Occipital lobe (tissue), 1 donor: ENCODE measurements at regions not wholly inside any gene's neighbourhood (a gene's known extent, or its start where the extent isn't known, plus 50 kb on each side); places are given as distances from the start of the nearest gene placed in this dataset.
"Not testable (repeated sequence)": the region's sequence is repeated elsewhere in the genome, so short reads cannot be mapped to it uniquely, and the experiment has no call there.

Experiments
- DNase-seq: peaks from one replicate; lab custom pipeline; 2025; lab: John Stamatoyannopoulos, UW

- DNase-seq: no peak
These were observed 154.1 kb downstream of the SH3BP4 start for GRCh38 chr2:235105821-235106359.

GRCh38 chr2:235106874-235107639, 155.2 kb downstream of the SH3BP4 start:
- DNase-seq: peak; percentile 22

- DNase-seq: no peak
These were observed 155.8 kb downstream of the SH3BP4 start for GRCh38 chr2:235107640-235107951.

DNA sequence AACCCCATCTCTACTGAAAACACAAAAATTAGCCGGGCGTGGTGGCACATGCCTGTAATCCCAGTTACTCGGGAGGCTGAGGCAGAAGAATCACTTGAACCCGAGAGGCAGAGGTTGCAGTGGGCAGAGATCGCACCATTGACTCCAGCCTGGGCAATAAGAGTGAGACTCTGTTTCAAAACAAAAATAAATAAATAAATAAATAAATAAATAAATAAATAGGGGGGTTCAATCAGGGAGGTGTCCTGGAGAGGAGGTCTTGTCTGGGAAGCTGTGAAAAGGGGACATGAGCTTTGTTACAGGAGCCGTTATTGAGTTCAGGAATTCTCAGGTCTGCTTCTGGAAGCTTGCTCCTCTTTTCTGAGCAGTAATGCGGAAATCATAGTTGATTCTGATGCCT, 157.7 kb downstream of the SH3BP4 start:
- DNase-seq: not testable (repeated sequence)

- DNase-seq: no peak
These were observed 160.5 kb downstream of the SH3BP4 start for GRCh38 chr2:235112365-235112764.

DNA sequence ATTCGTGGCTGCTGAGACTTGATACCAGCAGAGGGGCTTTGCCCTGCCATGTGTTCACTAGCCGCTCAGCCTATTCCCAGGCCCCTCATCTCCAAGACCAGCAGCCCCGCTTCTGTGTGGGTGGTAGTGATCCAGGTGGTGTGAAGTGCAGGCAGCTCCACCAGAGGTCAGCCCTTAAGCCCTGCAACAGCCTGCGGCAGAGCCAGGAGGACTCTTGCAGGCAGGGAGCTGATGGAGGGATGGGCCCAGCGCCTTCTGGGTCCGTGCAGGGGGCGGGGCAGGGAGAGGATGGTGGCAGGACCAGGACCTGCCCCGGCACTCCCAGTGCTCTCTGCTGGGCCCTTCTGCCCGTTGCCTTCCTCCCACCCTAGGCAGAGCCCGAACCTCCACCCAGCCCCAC, 162.0 kb downstream of the SH3BP4 start:
- no peak for DNase-seq

GRCh38 chr2:235114286-235114685, 162.5 kb downstream of the SH3BP4 start:
- no peak for DNase-seq

DNA sequence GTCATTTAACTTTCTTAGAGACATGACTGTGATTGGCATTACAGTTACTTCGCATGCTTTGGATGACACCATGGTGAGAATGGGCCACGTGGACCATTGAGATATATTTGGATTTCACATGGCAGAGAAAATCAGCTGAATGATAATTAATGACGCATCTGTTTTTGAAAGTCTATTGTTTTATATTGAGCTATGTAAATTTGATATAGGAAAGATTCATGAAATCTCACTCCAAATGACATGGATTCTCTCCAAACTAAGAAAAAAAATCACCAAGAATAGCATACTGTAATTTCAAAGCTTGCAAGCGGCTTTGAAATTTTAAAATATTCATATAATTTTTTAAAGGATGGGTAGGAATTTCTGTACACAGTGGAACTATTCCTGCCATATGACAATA, 163.7 kb downstream of the SH3BP4 start:
- DNase-seq: no peak

DNA sequence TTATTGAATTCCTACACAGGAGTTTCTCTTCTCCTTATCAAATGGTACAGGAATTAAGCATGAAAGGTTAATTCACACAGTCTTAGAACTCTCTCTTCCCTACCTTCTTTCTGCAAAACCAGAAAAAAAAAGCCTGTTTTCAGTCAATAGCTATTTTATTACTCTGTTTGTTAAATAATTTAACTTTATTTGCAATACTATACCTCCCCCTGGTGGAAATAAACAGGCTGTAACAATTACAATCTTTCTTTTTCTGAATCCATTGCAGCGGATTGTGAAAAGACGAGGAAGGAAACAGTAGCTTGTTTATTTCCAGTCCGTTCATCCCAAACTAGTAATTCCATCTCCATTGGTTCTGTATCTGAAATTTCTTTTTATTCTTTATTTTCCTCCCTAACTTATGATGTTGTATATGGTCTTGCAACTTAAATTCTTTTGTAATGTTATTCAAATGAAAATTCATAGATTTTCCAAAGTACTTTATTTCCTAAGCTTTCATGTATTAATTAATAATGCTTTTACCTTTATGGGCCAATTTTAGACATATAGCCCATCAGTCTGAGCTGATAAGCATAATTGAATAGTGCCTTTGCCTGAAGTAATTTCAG, 165.2 kb downstream of the SH3BP4 start:
- no peak for DNase-seq

GRCh38 chr2:235126768-235127167, 175.0 kb downstream of the SH3BP4 start:
- DNase-seq: no peak

DNA sequence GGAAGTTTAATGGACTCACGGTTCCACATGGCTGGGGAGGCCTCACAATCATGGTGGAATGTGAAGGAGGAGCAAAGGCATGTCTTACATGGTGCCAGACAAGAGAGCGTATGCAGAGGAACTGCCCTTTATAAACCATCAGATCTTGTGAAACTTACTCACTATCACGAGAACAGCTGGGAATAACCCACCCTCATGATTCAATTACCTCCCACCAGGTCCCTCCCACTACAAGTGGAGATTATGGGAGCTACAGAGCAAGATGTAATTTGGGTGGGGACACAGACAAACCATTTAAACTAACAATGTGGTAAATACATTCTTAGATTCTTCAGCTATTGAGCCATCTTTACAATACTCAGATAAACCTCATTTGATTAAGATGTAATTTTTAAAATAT, 176.1 kb downstream of the SH3BP4 start:
- no peak for DNase-seq

GRCh38 chr2:235129850-235130249, 178.0 kb downstream of the SH3BP4 start:
- DNase-seq: no peak

GRCh38 chr2:235131334-235132305, 179.8 kb downstream of the SH3BP4 start:
- DNase-seq: no peak

DNA sequence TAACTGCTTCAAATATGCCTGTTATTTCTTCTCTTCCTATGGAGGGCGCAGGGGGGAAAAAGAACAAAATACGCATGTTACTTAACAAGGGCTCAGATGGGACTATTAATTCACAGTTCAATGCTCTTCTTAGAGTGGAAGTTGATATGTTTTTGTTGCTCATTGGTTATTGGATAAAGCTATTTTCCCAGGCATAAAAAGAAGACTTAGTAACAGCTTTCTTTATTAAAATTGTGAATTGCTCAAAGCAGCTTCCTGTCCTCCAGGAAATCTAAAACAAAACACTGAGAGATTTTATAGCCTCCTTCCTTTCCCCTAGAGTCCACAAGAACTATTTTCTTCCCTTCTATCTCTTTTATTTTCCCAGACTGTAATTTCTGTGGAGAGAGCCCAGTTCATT, 180.8 kb downstream of the SH3BP4 start:
- DNase-seq: no peak

DNA sequence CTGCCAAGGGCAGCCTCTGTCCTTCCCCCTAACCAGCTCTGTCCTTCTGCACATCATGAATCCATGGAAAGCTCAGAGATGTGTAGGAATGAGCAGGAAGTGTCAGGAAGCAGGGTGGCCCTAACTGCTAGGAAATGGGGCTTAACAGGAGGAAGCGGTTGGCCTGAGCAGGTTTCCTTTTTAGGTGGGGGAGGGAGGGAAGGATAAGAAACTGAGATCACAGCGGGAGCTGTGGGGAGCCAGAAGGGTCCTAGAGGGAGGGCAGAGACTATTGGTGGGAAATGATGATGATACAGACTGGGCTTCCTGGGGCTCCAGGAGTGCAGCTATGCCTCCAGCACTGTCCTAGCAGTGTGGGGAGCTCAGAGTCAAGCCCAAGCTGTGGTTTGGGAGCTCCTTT, 182.0 kb downstream of the SH3BP4 start:
- no peak for DNase-seq

DNA sequence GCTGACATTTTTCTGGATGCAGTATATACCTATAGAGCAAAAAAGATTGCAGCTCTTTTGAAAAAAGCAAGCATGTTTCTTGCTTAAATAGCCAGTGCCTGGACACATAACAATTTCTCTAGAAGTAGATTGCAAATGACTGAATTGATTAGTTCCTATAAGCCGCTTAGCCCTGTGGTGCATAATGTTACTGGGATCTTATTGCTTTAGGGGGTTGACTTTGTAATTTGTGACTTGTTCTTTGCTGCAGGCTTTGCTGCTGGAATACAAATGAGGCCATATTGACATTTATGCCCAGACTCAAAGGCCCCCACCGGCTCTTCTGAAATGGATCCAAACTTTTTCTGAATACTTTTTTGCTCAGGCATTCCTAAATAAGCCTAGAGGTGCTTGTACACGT, 182.6 kb downstream of the SH3BP4 start:
- DNase-seq: no peak

- no peak for DNase-seq
These were observed 183.6 kb downstream of the SH3BP4 start for GRCh38 chr2:235135195-235135965.

GRCh38 chr2:235135990-235136561, 184.3 kb downstream of the SH3BP4 start:
- peak; percentile 9 for DNase-seq

DNA sequence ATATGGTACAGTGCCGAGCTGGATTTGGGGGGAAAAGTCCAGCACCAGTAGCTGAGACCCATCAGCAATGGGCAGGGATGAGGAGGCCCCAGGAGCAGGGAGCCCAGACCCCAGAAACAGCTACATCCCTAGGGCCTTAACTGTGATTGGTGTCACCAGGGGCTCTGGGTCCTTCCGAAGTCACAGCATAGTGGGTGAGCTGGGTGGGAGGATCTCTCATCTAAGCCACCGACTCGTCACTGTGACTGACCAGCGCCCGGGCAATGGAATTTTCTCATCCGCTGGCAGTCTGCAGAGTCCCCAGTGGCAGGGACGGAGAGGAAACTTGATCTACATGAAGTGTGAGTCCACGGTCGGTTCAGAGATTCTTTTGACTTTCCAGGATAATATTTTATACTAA, 186.5 kb downstream of the SH3BP4 start:
- DNase-seq: no peak

DNA sequence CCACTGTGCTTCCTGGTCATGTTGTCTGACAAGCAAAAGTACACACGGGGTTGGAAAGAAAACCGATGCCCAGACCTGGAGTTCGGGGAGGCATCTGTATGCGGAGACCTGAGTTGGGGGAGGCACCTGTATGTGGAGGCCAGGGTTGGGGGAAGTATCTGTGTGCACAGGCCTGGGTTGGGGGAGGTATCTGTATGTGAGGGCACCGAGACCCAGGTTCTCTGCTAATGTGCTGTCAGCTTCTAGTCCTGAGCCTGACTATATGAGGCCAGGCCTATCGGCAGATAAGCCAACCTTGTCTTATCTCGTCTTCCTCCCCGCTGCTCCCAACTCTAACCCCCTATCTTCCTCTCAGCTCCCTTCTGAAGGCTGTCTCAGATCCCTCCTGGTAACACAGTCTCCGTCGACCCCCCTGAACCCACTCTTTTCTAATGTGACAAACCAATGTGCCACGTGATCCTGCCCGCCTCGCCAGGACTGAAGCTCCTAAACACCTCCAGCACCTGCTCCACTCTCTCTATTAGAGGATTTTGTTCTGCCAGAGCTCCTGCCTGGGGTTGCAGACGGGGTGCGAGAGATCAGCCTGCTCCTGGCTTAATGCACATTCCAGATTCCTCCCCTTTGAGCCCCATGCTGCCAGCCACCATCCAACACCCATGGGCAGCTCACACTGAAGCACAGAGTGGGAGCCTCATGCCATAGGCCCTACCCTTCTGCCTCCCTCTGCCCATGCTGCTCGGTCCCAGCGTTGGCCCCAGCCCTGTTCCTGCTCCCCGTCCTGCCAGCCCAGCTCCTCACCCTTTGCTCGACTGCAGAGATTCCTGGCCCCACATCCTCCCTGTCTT, 188.4 kb downstream of the SH3BP4 start:
- DNase-seq: no peak
